ENCODE measurements at regions not wholly inside any gene's neighbourhood (a gene's known extent, or its start where the extent isn't known, plus 50 kb on each side); places are given as distances from the start of the nearest gene placed in this dataset.

DNA sequence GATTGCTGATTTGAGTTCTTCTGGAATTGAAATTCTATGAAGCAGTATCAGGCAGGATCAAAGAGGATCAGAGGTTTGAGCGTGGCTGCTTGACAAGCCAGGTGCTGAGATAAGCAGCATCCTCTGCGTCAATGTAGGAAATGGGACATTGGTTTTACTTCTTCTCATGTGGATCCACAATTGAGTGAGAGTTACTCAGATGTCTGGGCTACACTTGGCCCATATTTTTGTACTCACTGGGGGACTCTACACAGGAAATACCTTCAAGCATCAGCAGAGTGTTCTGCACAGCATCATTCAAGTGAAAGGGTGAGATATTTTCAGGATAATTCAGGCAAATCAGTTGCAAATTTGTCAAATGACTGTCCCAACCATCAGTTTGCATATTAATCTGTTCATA is 613.9 kb upstream of the ARID1B start:
- TF ChIP-seq, protein P1, sequence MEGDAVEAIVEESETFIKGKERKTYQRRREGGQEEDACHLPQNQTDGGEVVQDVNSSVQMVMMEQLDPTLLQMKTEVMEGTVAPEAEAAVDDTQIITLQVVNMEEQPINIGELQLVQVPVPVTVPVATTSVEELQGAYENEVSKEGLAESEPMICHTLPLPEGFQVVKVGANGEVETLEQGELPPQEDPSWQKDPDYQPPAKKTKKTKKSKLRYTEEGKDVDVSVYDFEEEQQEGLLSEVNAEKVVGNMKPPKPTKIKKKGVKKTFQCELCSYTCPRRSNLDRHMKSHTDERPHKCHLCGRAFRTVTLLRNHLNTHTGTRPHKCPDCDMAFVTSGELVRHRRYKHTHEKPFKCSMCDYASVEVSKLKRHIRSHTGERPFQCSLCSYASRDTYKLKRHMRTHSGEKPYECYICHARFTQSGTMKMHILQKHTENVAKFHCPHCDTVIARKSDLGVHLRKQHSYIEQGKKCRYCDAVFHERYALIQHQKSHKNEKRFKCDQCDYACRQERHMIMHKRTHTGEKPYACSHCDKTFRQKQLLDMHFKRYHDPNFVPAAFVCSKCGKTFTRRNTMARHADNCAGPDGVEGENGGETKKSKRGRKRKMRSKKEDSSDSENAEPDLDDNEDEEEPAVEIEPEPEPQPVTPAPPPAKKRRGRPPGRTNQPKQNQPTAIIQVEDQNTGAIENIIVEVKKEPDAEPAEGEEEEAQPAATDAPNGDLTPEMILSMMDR (IDR thresholded peaks at IDR 0.05; ENCODE audit: control insufficient read depth, extremely low read depth, insufficient read depth) = no peak
- DNase-seq (ENCODE audit: low read depth) = no peak
- H3K4me3 ChIP-seq (ENCODE audit: low read depth, low read length) = no peak overlapping the region

DNA sequence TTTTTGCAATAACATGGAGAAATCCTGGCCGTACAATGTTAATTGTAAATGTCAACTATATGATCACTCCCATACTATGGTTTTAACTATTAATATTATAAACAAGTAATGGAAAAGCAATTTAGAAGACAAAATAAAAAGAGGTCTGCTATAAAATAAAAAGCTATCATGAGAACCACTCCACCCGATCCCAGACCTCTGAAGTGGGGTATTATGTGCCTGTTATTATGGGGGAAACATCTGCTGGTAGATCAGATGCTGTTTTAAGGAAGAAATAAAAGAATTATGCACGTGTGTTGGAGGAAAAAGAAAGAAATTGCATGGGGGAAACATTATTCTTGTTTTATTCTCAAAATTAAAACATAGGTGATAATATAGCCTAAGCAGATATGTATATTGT is 615.7 kb upstream of the ARID1B start:
- TF ChIP-seq, protein P1 (IDR thresholded peaks at IDR 0.05; ENCODE audit: control insufficient read depth, extremely low read depth, insufficient read depth) = no peak
- no peak for DNase-seq (ENCODE audit: low read depth)
- H3K4me3 ChIP-seq (ENCODE audit: low read depth, low read length) = no peak overlapping the region

DNA sequence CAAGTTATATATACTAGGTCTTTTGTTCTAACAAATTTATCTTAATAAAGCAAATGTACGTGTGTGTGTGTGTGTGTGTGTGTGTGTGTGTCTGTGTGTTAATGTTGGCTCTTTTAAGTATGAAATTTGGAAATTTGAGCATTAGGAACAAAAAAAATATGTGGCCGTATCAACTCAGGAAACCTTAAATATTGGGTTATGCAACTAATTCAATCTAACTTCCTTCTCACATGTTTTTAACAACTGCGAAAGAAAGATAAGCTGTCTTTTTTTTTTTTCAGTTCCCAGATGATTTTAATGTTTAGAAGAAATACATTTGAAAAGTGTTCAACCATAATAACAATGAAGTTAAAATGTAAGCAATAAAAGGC is 616.4 kb upstream of the ARID1B start:
- H3K4me3 ChIP-seq (ENCODE audit: low read depth, low read length) = no peak overlapping the region
- TF ChIP-seq, protein P1 (IDR thresholded peaks at IDR 0.05; ENCODE audit: control insufficient read depth, extremely low read depth, insufficient read depth) = no peak
- DNase-seq (ENCODE audit: low read depth) = no peak

DNA sequence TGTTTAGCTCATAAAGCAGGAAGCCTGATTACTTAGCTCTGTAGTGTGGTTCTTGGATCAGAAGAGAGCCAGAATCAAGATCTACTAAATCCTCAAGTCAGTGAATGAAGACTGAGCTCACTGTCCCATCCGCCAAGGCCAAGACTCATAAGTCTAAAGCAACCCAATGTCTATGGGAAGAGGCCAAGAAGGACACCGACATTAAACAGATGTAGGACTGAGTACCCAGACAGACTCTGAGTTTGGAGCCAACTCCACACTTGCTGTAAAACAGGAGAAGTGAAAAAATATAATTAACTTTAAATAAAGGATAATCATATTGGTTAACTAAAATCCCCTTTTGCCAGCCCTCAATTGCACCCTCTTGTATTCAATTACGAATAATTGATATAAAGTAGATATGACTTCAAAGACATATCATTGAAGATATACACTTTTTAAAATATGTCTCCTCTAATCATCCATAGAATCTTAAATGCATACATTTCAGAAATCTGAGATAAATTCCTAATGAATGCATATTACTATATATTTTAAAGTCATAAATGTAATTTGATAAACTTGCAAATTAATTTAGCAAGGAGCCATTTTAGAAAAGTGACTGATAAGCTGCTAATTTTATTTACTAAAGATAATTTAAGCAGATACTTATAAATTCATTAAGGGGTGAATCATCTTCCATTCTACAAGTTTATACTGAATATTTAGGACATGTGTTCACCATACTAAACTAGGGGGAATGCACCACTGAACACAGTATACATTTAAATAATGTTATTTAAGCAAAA is 617.0 kb upstream of the ARID1B start:
- no peak for DNase-seq (ENCODE audit: low read depth)
- TF ChIP-seq, protein P1 (IDR thresholded peaks at IDR 0.05; ENCODE audit: control insufficient read depth, extremely low read depth, insufficient read depth) = no peak
- no peak overlapping the region for H3K4me3 ChIP-seq (ENCODE audit: low read depth, low read length)

DNA sequence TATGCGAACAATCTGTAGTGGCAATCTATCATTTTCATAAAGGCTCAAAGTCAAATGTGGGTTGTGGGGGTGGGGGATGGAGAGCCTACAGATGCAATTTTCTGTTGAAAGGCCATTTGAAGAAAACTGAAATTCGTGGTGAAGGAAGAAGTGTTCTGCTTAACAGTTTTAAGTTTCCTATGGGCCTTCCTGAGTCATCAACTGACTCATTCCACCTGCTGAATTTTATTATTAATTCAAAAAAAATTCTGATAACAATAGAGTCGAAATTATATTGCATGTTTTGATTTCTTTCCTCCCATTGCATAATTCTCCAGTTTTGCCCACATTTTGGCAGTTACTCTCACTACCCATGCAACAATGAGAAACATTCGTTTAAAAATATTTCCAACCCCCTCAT is 622.3 kb upstream of the ARID1B start:
- H3K4me3 ChIP-seq (ENCODE audit: low read depth, low read length) = no peak overlapping the region
- TF ChIP-seq, protein P1 (IDR thresholded peaks at IDR 0.05; ENCODE audit: control insufficient read depth, extremely low read depth, insufficient read depth) = no peak
- no peak for DNase-seq (ENCODE audit: low read depth)

DNA sequence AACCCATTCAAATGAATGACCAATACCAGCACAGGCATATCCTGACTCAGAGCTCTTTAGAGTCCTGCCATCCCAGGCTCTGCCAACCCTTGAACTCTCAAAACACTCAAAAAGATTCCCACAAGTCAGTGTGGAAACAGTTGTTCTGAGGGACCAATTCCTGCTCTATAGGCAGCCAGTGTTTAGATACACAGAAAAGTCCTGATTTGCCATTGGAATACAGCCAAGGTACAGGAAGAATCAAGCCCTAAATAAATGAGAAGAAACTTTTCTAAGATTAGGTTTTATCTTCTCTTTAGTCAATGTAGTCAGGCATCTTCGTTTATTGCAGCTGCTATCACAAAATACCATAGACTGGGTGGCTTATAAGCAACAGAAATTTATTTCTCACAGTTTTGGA is 626.8 kb upstream of the ARID1B start:
- DNase-seq (ENCODE audit: low read depth) = no peak
- TF ChIP-seq, protein P1 (IDR thresholded peaks at IDR 0.05; ENCODE audit: control insufficient read depth, extremely low read depth, insufficient read depth) = no peak
- no peak overlapping the region for H3K4me3 ChIP-seq (ENCODE audit: low read depth, low read length)

DNA sequence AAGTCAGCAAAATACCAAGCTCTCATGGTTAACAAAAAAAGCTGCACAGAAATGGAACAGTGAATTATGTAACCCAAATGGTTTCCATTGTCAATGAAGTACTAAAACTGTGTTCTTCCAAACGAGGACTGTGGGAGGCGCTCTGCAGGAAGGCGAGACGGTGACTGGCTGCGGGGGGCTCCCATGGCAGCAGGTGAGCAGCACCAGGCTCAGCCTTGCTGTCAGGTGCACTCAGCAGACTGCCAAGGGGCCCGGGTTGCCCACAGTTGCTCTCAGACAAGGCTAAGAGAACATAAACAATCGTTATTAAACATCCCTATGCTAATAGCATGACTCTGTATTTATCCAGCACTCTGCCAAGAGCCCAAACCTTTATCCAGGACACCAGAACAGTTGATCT is 630.3 kb upstream of the ARID1B start:
- TF ChIP-seq, protein P1 (IDR thresholded peaks at IDR 0.05; ENCODE audit: control insufficient read depth, extremely low read depth, insufficient read depth) = no peak
- no peak for DNase-seq (ENCODE audit: low read depth)

More for the DNA sequence above, 630.3 kb upstream of the ARID1B start:
- no peak overlapping the region for H3K4me3 ChIP-seq (ENCODE audit: low read depth, low read length)

Measured in LNCaP clone FGC (cell line).